ENCODE measurements at regions not wholly inside any gene's neighbourhood (a gene's known extent, or its start where the extent isn't known, plus 50 kb on each side); places are given as distances from the start of the nearest gene placed in this dataset.

GRCh38 chr6:113623129-113623528, 234.0 kb upstream of the MARCKS start:
- TF ChIP-seq CTCF (IDR thresholded peaks at IDR 0.05; ENCODE audit: low read length) (no peak), EZH2 (IDR thresholded peaks at IDR 0.05; ENCODE audit: borderline replicate concordance, low read length) (no peak)
